Activated CD4-positive, alpha-beta T cell treated with anti-CD3 and anti-CD28 coated beads, Interleukin-10, Interleukin-2, amounts not matched to agents 100 ng/mL and 50 ng/mL, durations not matched to agents 16 hours and 8 hours (primary cell): ENCODE measurements at regions not wholly inside any gene's neighbourhood (a gene's known extent, or its start where the extent isn't known, plus 50 kb on each side); places are given as distances from the start of the nearest gene placed in this dataset.
"Not testable (repeated sequence)": the region's sequence is repeated elsewhere in the genome, so short reads cannot be mapped to it uniquely, and the experiment has no call there.

Experiments
- DNase-seq: peaks from one replicate; pipeline ENCODE4 v3.0.0-alpha.2; 2020

DNA sequence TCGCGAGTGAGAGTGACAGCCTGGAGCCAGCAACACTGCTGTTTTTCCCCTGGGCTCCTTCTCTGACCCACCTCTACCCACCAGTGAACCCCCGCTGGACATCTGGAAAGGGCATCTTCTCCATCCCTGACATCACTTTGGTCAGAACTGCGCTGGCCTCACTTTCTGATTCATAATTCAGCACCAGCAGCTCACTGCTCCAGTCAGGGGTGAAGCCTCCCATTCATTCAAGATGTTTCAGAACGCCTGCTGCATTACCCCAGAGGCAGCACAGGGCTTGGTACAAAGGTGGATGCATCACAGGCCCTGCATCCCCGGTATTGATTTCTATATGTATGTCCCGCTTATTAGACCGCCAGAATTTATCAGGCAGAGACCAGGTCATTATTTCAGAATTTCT lies 182.8 kb upstream of the TSHZ3 start:
- DNase-seq = no peak

DNA sequence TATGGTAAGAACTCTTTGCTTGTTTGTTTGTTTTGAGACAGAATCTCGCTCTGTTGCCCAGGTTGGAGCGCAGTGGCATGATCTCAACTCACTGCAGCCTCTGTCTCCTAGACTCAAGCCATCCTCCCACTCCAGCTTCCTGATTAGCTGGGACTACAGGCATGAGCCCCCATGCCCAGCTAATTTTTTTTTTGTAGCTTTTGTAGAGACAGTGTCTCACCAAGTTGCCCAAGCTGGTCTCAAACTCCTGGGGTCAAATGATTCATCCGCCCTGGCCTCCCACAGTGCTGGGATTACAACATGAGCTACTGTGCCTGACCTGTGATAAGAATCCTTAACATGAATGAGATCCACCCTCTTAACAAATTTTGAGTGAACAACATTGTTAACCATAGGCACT lies 183.9 kb upstream of the TSHZ3 start:
- no peak for DNase-seq

GRCh38 chr19:31534231-31534630 lies 185.0 kb upstream of the TSHZ3 start:
- DNase-seq = no peak

GRCh38 chr19:31534786-31535657 lies 185.8 kb upstream of the TSHZ3 start:
- DNase-seq = no peak

DNA sequence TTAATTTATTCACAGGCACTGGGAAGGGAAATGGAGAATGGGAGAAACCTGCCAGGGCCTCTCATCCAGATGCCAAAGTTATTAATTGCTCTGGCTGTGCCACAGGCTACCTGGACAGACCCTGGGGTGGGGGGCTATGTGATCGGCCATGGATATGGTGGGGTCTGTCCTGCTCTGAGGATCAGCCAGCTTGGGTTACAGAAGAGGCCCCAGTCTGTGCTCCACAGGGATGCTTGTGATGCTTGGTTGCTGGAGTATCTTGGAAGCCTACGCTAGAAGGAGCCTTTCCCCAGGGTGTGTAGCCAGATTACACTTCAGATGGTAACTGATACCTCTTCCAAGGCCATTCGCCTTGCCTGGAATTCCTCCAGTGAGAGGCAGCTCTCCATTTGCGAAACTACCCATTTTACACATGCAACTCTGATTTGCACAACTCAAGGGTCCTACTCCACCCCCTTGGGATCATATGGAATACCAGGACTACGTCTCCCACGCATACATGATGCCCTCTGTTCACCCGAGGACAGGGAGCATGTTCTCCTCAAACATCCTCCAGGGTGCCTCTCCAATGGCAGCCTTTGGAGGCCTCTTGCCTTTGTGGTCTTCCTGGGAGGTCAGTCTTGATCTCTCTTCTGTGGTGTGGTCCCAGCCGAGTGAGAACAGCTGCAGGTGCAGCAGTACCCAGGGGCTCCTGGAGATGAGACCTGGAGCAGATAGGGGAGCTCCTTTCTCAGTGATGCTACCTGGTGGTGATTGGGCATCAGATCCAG lies 186.6 kb upstream of the TSHZ3 start:
- DNase-seq = no peak

- DNase-seq = no peak
These were observed 187.9 kb upstream of the TSHZ3 start for GRCh38 chr19:31537136-31537535.

DNA sequence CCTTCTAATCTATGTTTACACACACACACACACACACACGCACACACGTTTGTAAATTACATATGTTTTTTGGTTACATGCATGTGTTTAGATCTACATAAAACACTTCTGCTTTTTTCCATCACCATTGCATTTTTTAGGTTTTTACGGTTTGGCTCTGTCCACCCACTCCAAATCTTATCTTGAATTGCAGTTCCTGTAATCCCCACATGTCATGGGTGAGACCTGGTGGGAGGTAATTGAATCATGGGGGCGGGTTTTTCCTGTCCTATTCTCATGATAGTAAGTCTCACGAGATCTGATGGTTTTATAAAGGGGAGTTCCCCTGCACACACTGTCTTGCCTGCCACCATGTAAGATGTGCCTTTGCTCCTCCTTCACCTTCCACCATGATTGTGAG lies 188.7 kb upstream of the TSHZ3 start:
- not testable (repeated sequence) for DNase-seq

DNA sequence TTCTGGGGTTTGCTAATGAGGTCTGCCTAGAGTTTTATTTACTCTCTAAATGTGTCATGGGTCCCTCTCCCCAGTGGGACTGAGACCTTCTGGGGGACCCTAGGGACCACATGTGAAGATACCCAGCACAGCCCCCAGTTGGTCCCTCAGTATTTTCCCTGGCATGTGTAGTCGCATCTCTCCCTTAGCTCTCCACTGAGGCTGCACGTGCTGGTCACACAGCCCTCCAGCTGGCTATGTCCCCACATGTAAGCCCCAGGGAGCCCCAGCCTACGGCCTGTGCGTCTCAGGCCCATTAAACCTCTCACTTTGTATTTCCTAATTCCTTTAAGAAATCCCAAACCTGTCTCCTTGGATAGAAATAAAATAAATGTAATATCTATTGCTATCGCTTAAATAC lies 189.6 kb upstream of the TSHZ3 start:
- no peak for DNase-seq

GRCh38 chr19:31539386-31539785 lies 190.2 kb upstream of the TSHZ3 start:
- no peak for DNase-seq

DNA sequence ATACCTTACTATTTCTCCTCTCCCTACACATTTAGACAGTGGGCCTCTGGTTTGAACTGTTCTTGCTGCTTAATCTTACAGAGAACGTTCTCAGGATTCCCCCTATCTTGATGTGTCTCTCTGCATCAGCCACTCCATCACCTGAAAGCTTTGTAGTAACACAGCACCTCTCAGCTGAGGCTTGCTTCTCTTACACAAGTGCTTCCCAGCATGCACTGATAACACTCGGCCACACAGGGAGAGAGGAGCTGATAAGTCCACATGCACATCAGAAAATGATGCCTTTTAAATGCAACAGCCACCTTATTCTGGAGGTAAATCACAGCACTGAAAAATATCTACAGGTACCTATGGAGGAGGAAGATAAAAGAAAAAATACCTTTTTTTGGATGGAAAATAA lies 192.2 kb upstream of the TSHZ3 start:
- no peak for DNase-seq

DNA sequence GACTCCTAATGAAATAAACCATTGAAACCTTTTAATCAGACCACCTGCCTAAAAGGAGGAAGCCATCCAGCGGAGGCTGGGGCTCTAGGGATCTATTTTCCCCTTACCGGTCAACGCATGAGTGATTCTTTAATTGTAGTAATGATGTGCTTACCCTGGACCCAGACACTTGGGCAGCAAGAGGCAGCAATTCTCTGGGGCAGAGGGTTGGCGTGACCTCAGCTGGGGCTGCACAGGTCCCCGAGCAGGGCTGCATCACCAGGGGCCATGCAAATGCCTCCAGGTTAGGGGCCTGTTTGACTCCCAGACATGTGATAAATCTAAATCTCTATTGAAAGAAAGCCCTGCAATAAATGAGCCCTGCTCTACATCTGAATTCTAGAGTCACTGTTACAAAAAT lies 194.2 kb upstream of the TSHZ3 start:
- no peak for DNase-seq

- no peak for DNase-seq
These were observed 196.5 kb upstream of the TSHZ3 start for GRCh38 chr19:31545777-31546176.

DNA sequence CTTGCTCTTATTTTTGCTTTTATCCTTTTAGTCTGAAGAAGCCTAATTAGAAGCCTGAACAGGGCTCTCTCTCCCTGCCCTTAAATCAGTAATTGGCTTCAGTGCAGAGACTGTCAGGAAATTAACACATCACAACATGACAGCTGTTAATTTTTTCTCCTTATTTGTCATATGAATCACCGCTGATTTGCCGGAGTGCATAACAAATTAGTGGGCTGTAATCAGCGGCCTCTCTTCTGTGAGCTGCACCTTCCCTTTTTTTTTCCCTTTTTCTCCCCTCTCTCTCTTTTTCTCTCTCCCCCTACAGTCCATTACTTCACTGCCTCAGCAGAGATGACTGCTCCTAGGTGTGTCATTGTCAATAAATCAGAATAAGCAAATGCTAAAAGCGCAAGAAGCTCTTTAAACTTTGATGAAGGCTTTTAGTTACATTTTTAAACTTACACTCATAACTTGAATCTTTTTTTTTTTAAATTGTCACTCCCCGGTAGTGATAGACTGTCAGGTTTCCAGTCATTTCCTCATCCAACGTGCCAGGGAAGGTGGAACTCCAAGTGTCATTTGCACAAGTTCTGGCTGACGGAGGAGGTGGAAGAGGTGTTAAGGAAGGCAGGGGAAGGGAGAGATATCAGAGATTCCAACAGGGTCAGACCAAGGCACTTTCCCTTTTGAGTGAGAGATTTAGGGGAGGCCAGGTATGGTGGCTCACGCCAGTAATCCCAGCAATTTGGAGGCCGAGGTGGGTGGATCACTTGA lies 197.1 kb upstream of the TSHZ3 start:
- no peak for DNase-seq

- no peak for DNase-seq
These were observed 199.7 kb upstream of the TSHZ3 start for GRCh38 chr19:31548941-31549340.

- no peak for DNase-seq
These were observed 204.0 kb upstream of the TSHZ3 start for GRCh38 chr19:31553112-31553845.

- DNase-seq = no peak
These were observed 204.6 kb upstream of the TSHZ3 start for GRCh38 chr19:31553846-31554215.

GRCh38 chr19:31554360-31554759 lies 205.1 kb upstream of the TSHZ3 start:
- DNase-seq = no peak

- no peak for DNase-seq
These were observed 206.5 kb upstream of the TSHZ3 start for GRCh38 chr19:31555634-31556215.

- DNase-seq = no peak
These were observed 210.3 kb upstream of the TSHZ3 start for GRCh38 chr19:31559494-31559893.

DNA sequence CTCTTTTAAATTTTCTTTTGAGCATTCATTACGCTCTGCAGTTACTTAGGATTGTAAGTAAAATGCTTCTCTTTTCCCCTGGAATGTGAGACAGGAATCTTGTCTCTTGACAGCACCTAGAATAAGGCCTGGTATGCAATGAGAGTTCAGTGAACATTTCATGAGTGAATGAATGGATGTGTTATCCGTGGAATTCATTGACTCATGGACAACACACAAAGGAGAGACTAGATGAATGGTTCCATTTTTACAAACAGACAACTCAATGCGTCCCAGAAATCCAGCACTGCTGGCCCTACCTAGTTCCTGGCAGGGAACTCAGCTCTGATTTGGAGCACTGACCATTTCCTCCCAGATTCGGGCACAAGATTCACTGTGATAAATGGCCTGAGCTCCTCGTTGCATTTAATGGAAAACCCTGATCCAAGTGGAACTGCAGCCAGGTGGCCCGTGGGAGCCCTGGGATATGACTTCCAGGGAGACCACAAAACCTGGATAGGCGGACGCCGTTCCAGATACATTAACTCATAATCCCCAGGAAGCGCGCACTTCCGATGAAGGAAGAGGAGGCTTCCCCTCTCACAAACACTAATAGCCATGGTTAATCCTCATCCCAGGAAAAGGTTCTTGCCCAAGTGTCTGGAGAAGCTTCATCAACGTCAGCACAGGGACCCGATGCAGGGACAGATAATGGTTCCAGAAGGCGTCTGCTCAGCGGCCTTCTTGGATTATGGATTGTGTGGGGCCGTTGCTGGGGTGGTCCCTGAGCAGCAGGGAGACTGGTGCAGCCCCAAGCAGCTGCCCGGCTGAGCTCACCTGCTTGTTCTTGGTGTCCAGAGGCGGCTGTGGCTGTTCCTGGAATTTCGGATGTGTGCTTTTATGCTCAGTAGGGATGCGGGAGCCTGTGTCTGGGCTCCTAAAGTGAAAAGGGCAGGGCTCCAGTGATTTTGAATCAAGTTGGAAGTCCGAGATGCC lies 211.1 kb upstream of the TSHZ3 start:
- DNase-seq = no peak

DNA sequence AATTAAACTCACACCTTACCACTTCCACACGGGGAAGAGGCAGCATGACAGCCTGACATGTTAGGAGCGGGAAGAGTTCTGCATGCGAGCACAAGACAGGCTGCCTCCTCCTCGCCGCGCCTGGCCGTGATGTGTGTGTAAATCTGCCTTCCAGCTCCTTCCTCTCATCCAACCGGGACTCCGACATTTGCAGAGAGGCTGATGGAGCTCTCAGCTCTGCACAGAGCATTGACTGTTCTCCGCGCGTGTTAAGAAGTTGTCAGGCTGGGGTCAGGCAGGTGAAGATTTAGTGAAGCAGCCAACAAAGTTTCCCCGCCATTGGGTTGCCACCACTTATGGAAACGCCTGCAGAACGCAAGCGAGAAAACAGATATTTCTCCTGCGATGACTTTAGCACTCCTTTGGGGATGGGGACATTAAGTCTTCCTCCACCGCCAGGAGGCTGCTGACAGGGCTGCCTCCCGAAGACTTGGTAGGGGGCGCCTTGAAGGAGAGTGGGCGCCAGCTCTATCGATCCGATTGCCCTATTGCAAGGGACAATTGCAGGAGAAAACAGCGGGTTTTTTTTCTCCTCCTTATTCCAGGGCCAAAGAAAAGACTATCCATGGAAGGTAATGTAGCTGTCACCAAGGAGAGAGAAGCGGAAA lies 213.9 kb upstream of the TSHZ3 start:
- no peak for DNase-seq
